Body of pancreas (tissue), 4 donors: ENCODE measurements at regions not wholly inside any gene's neighbourhood (a gene's known extent, or its start where the extent isn't known, plus 50 kb on each side); places are given as distances from the start of the nearest gene placed in this dataset.

Experiments used
- CTCF ChIP-seq, 7 experiments: fragments of 450-650 bp in 4 of 7; fragments of 200-600 bp in 3 of 7; sonication (generic) in 3 of 7; IDR thresholded peaks; one replicate each; pipeline ENCODE4 v1.5.1; 2016 to 2019; ENCODE audit warnings: antibody characterized with exemption in 7 of 7
- POLR2A ChIP-seq, 3 donors: fragments of 450-650 bp; IDR thresholded peaks; one replicate each; pipeline ENCODE4 v1.6.1; 2016; ENCODE audit warnings: antibody characterized with exemption in 3 of 3, mild to moderate bottlenecking in 2 of 3

GRCh38 chr21:17189963-17190362 lies 322.9 kb upstream of the CXADR start:
- TF ChIP-seq CTCF (IDR thresholded peaks at IDR 0.05) (no peak), POLR2A (IDR thresholded peaks at IDR 0.05) (no peak)
